GM18951 (cell line): ENCODE measurements at regions not wholly inside any gene's neighbourhood (a gene's known extent, or its start where the extent isn't known, plus 50 kb on each side); places are given as distances from the start of the nearest gene placed in this dataset.

Experiments
- POLR2A ChIP-seq: IDR thresholded peaks from 4 replicates; pipeline ENCODE4 v1.6.1; 2011; ENCODE audit warnings: mild to moderate bottlenecking; ENCODE audit not compliant: insufficient read length, insufficient read depth; ENCODE audit errors: extremely low read depth
- in situ Hi-C: fragments of 300-500 bp; cut with MboI; formaldehyde crosslinking; loops from one replicate; pipeline ENCODE4 v1.12.0; 2022; ENCODE audit warnings: low sequenced_read_pairs, mixed read lengths, inconsistent platforms; ENCODE audit not compliant: unreplicated experiment

DNA sequence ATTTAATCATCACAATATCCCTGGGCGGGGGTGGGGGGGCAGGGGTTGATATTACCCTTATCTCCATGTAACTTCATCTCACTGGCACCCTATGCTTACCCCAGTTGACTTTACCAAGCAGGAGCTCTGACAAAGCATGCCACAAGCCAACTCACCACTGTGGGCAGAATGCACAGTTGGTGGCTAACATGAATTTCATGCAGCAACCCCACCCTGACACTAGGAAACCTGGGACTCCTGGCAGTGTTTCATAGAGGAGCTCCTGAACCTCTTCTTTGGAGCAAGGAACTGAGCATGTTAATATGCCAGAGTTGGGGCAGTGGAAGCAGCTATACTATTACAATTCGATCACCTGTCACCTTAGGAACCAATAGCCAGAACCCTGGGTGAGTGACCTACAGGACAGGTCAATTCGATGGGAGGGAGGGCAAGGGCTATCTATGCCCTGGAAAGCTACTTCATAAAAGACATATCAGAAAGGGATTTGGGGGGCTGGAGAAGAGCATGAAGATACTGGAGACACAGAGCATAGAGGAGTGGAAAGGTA is 97.2 kb upstream of the ACSL4 start:
- no peak for TF ChIP-seq POLR2A
- in situ Hi-C loops, result no loop called here

- no peak for TF ChIP-seq POLR2A
- in situ Hi-C loops, result no loop called here
Measured at GRCh38 chrX:109830704-109831206, 97.7 kb upstream of the ACSL4 start.

DNA sequence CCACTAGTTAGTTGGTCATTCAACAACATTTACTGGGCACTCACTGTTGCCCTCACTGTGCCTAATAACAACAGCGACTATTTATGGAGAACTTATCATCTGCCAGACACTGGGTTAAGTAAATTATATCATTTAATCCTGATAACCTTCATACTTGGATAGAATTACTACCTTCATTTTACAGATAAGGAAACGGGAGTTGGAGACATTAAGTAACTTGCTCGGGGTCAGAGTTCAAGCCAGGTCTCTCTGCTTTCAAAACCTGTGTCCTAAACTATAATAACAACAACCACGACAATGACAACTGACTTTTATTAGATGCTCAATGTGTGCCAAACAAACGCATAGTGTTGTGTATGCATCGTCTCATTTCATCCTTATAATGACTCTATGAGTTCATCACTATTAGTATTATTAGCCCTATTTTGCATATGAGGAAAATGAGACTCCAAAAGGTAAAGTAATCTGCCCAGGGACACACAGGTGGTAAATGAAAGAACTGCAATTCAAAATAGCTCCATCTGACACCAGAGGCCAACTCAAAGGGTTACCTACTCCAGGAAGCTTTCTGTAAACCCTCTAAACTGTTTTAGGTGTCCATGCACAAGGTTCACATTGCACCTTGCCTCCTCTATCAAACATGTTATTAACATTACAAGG is 98.4 kb upstream of the ACSL4 start:
- no peak for TF ChIP-seq POLR2A
- in situ Hi-C loops, result no loop called here

DNA sequence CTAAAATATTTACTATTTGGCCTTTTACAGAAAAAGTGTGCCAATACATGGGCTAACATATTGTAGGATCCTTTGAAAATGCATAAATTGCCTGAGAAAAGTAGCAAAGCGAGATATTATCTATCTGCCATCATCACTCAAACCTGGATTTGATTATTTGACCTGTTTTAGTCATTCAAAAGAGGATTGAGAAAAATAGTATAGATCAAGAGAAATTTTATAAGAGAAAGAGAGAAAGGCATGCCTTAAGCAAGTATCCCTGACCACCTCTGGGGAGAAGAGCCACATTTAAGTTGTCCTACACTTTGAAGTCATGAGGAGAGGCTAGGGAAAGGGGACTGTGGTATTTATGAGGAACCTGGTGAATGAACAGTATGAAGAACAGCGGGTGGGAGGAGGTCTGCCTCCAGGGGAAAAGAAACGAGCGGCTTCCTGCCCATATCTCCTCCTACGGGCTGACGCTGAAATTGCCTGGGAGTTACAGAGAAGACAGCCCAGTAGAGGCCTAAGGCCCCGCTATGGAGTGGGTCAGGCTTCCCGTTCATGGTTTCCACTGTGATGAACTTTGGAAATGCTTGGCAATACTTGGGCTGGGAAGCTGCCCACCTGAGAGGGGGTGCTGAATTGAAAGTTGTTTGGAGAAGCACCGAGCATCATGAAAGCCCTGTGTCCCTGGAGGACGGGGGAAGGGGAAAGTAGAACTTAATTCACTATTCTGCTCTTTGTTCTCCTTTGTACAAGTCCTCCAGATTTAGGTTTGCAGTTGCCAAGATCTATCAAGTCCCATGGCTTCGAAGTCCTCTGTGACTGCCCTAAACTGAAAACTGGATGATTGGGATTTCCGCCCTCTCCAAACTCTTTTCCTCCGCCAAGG is 106.9 kb upstream of the ACSL4 start:
- no peak for TF ChIP-seq POLR2A
- in situ Hi-C loops, result no loop called here

DNA sequence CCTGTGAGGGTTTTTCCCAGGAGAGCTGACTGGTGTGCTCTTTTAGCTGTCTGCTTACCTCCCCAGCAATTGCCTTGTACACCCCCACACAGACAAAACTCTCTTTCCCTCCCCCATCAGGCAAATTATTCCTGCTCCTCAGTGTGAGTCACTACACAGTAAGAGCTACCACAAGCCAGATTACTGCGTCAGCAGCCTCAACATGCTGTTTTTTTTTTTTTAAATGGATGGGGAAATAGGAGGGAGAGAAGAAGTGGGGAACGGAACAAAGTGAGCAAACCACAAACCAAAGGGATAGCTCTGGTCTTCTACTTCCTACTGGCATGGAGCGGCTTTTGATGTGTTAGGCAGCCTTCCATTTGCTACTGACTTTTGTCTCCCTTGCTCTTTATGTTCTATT is 107.5 kb upstream of the ACSL4 start:
- in situ Hi-C loops, result no loop called here
- TF ChIP-seq POLR2A, result no peak

DNA sequence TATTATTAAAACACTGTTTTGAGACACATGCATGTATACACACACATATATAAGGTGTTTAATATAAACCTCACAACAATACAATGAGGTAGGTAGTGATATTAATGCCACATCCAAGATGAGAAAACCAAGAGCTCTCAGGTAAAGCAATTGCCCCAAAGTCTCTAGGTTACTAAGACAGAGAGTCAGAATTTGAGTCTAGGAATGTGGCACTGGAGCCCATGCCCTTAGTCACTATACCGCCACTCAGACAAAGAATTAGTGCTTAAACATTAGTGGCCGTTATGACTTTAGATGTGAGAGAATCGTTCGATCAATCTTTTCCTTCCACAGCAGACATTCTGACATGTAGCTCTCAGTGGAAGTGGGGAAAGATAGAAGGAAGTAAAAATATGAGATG is 108.2 kb upstream of the ACSL4 start:
- in situ Hi-C loops, result no loop called here
- no peak for TF ChIP-seq POLR2A

DNA sequence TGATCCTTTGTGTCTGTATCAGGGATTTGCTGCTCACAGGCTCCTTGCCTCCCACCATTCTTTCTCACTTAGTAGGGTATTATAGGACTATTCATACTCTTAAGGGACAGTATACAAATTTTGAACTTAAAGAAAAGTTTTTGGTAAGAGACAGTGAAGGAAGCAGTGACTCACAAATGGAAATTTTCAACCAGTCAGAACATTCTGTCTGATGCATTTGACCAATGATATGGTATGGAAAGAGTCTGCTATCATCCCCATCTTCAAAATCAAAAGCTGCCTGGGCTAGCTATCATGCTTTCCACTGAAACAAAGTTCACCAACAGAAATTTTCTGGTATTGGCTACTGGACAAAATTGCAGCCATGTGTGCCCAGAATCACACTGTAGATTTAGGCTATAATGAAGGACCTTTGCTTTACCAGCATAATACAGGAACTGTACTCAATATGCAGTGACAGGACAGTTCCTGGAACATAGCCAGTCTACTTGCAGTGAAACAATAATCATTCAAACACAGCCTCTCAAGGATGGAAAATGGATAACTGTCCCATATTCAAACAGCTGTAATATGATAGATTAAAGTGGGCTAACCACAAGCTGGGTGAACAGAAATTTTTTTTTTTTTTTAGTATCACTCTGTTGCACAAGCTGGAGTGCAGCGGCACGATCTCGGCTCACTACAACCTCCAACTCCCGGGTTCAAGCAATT is 109.0 kb upstream of the ACSL4 start:
- TF ChIP-seq POLR2A, result no peak
- in situ Hi-C loops, result no loop called here

DNA sequence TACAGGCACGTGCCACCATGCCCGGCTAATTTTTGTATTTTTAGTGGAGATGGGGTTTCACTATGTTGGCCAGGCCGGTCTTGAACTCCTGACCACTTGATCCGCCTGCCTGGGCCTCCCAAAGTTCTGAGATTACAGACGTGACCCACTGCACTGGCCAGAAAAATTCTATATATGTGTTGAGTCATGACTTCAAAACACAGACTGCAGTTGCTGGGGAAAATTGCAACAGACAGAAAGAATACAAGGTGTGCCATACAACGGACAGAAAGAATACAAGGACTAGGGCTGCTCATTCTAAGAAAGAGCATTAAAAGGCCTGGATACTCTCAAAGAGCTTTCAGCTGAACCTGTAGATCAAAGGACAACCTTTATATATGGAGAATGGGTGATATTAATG is 109.6 kb upstream of the ACSL4 start:
- TF ChIP-seq POLR2A, result no peak
- in situ Hi-C loops, result no loop called here

GRCh38 chrX:109843963-109844751 is 111.1 kb upstream of the ACSL4 start:
- no peak for TF ChIP-seq POLR2A
- in situ Hi-C loops, result no loop called here

- in situ Hi-C loops, result no loop called here
- TF ChIP-seq POLR2A, result no peak
Measured at GRCh38 chrX:109844986-109845385, 111.9 kb upstream of the ACSL4 start.

GRCh38 chrX:109845996-109846395 is 112.9 kb upstream of the ACSL4 start:
- in situ Hi-C loops, result no loop called here
- TF ChIP-seq POLR2A, result no peak
